ENCODE measurements at regions not wholly inside any gene's neighbourhood (a gene's known extent, or its start where the extent isn't known, plus 50 kb on each side); places are given as distances from the start of the nearest gene placed in this dataset.

GRCh38 chr13:28548468-28548867 lies 53.5 kb upstream of the FLT1 start:
- H3K4me3 ChIP-seq = no peak overlapping the region
- no peak for DNase-seq (ENCODE audit: low read depth in 1 of 2, low spot score in 2 of 2)
- H3K36me3 ChIP-seq = no peaks in the 10 kb centered on the region
- peaks cover 3% of the 10 kb centered on the region; the same call in 1 of the 2 replicates for H3K9me3 ChIP-seq (replicated peaks)
- no peaks in the 10 kb centered on the region for H3K4me1 ChIP-seq (replicated peaks)
- no peak overlapping the region for H3K27ac ChIP-seq
- no peaks in the 10 kb centered on the region for H3K27me3 ChIP-seq (replicated peaks)

GRCh38 chr13:28545583-28546333 lies 50.8 kb upstream of the FLT1 start:
- Histone ChIP-seq H3K4me3 (no peak overlapping the region), H3K27ac (no peak overlapping the region), H3K9me3 (replicated peaks) (peaks cover 3% of the 10 kb centered on the region; the same call in 1 of the 2 replicates), H3K36me3 (no peaks in the 10 kb centered on the region), H3K4me1 (replicated peaks) (no peaks in the 10 kb centered on the region), H3K27me3 (replicated peaks) (no peaks in the 10 kb centered on the region)
- DNase-seq (ENCODE audit: low read depth in 1 of 2, low spot score in 2 of 2) = no peak

All from SJSA1 (cell line).